ENCODE measurements at regions not wholly inside any gene's neighbourhood (a gene's known extent, or its start where the extent isn't known, plus 50 kb on each side); places are given as distances from the start of the nearest gene placed in this dataset.

GRCh38 chr20:4556781-4557180, 129.5 kb upstream of the PRNP start:
- DNase-seq = no peak

GRCh38 chr20:4555188-4555890, 130.9 kb upstream of the PRNP start:
- DNase-seq = peak; percentile 13 to 26 (median 16)

GRCh38 chr20:4554346-4554745, 131.9 kb upstream of the PRNP start:
- DNase-seq = no peak

- no peak for DNase-seq
These were observed 134.1 kb upstream of the PRNP start for GRCh38 chr20:4552075-4552640.

GRCh38 chr20:4550740-4551139, 135.5 kb upstream of the PRNP start:
- DNase-seq = no peak

- no peak for DNase-seq
These were observed 136.5 kb upstream of the PRNP start for GRCh38 chr20:4549711-4550259.

GRCh38 chr20:4548552-4548951, 137.7 kb upstream of the PRNP start:
- no peak for DNase-seq

GRCh38 chr20:4546786-4547185, 139.5 kb upstream of the PRNP start:
- no peak for DNase-seq

GRCh38 chr20:4546342-4546741, 139.9 kb upstream of the PRNP start:
- DNase-seq = no peak

- no peak for DNase-seq
These were observed 140.7 kb upstream of the PRNP start for GRCh38 chr20:4545526-4545925.

GRCh38 chr20:4544765-4545164, 141.5 kb upstream of the PRNP start:
- peak; percentile 28 to 77 (median 58) for DNase-seq

- no peak for DNase-seq
These were observed 144.0 kb upstream of the PRNP start for GRCh38 chr20:4542270-4542669.

- no peak for DNase-seq
These were observed 151.9 kb upstream of the PRNP start for GRCh38 chr20:4534315-4534714.

GRCh38 chr20:4533368-4534133, 152.7 kb upstream of the PRNP start:
- no peak for DNase-seq

- DNase-seq = no peak
These were observed 153.5 kb upstream of the PRNP start for GRCh38 chr20:4532772-4533171.

GRCh38 chr20:4524792-4525191, 161.5 kb upstream of the PRNP start:
- no peak for DNase-seq

GRCh38 chr20:4524307-4524706, 161.9 kb upstream of the PRNP start:
- no peak for DNase-seq

- DNase-seq = no peak
These were observed 163.9 kb upstream of the PRNP start for GRCh38 chr20:4522310-4522709.

- DNase-seq = no peak
These were observed 164.9 kb upstream of the PRNP start for GRCh38 chr20:4521170-4521968.

GRCh38 chr20:4519534-4519933, 166.7 kb upstream of the PRNP start:
- peak; percentile 65 to 79 (median 78) for DNase-seq

GRCh38 chr20:4516876-4517275, 169.4 kb upstream of the PRNP start:
- peak in 2 of 3 donors; percentile 14 to 18 for DNase-seq

GRCh38 chr20:4513720-4514119, 172.5 kb upstream of the PRNP start:
- peak in 1 of 3 donors; percentile 18 for DNase-seq

All from suppressor macrophage treated with lipopolysaccharide for 1 hour (primary cell).